ENCODE measurements at regions not wholly inside any gene's neighbourhood (a gene's known extent, or its start where the extent isn't known, plus 50 kb on each side); places are given as distances from the start of the nearest gene placed in this dataset.

- no peak for DNase-seq
Measured at GRCh38 chr11:42054351-42054900, 595.0 kb upstream of the LRRC4C start.

GRCh38 chr11:42055606-42056005 lies 596.2 kb upstream of the LRRC4C start:
- no peak for DNase-seq

GRCh38 chr11:42058794-42059193 lies 599.3 kb upstream of the LRRC4C start:
- DNase-seq = no peak

- no peak for DNase-seq
Measured at GRCh38 chr11:42065199-42065598, 605.7 kb upstream of the LRRC4C start.

- no peak for DNase-seq
Measured at GRCh38 chr11:42066113-42066512, 606.7 kb upstream of the LRRC4C start.

GRCh38 chr11:42074306-42074705 lies 614.9 kb upstream of the LRRC4C start:
- DNase-seq = peak in 1 of 2 donors; percentile 4

- DNase-seq = no peak
Measured at GRCh38 chr11:42075180-42075579, 615.7 kb upstream of the LRRC4C start.

- no peak for DNase-seq
Measured at GRCh38 chr11:42077794-42078193, 618.3 kb upstream of the LRRC4C start.

- peak in 1 of 2 donors; percentile 5 for DNase-seq
Measured at GRCh38 chr11:42085736-42086135, 626.3 kb upstream of the LRRC4C start.

GRCh38 chr11:42093541-42093940 lies 634.1 kb upstream of the LRRC4C start:
- no peak for DNase-seq

GRCh38 chr11:42098075-42098474 lies 638.6 kb upstream of the LRRC4C start:
- no peak for DNase-seq

DNA sequence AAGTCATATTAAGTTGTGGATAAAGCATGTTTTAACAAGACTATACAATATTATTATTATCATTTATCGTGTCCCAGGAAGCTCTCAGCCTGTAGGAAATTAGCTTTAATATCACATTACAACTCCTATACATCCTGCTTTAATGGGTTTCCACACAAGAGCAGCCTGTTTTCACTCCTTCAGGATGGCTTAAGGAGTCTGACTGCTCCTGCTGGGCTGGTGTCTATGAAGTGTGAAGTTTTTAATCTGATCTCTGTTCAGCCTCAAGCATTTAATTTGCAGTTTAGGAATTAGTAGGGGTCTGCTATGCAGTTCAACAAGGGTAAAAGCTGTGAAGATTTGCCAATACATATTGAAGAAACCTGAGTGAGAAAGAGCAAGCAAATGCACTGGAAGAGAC lies 653.4 kb upstream of the LRRC4C start:
- DNase-seq = no peak

GRCh38 chr11:42114927-42115326 lies 655.5 kb upstream of the LRRC4C start:
- DNase-seq = no peak

DNA sequence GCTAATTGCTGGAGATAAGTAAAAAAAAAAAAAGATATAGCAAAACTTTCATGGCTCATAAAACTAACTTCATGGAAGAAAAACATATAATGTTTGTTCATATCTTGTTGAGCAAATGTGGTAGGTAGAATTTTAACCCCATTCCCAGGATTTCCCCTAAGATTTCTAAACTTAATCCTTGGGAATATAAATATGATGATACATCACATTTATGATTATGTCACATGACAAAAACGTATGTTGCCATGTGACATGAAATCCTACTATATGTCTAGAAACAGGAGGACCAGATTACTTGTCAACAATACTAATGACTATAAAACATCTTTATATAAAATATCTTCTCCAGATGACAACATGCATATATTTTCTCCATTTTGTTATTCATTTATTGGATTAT lies 679.0 kb upstream of the LRRC4C start:
- no peak for DNase-seq

GRCh38 chr11:42145311-42145710 lies 685.9 kb upstream of the LRRC4C start:
- DNase-seq = no peak

DNA sequence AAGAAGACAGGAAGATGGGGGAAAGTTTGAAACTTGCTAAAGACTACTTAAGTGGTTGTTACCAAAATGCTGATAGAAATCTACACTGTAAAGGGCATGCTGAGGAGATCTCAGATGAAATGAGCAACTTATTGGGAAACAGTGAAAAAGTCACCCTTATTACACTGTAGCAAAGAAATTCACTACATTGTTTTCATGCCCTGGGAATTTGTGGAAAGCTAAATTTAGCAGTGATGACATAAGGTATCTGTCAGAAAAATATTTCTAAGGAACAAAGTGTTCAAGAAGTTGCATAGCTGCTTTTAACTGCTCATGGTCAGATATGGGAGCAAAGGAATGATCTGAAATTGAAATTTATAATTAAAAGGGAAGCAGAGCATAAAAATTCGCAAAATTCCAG lies 702.4 kb upstream of the LRRC4C start:
- no peak for DNase-seq

- no peak for DNase-seq
Measured at GRCh38 chr11:42169191-42169590, 709.7 kb upstream of the LRRC4C start.

- DNase-seq = no peak
Measured at GRCh38 chr11:42170601-42171000, 711.1 kb upstream of the LRRC4C start.

- DNase-seq = no peak
Measured at GRCh38 chr11:42171046-42171445, 711.6 kb upstream of the LRRC4C start.

- DNase-seq = no peak
Measured at GRCh38 chr11:42172441-42172840, 713.0 kb upstream of the LRRC4C start.

DNA sequence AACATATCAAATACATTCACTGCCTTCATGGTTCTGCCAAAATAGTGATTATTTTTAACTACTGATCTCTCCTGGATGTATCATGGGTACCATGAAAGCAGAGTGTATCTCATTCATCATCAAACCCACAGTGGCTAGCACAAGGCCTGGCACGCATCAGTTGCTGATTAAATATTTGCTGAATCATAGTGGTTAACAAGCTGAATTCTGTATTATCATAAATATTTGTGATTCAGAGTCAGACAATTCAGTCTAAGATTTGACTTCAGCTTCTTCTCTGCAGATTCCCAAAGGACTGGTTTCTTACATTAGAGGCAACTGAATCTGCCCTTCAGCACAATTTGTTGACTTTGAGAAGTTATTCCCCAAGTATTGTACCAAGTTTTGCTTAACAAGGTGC lies 715.8 kb upstream of the LRRC4C start:
- DNase-seq = no peak

- no peak for DNase-seq
Measured at GRCh38 chr11:42179216-42179615, 719.8 kb upstream of the LRRC4C start.

GRCh38 chr11:42195289-42196013 lies 736.0 kb upstream of the LRRC4C start:
- no peak for DNase-seq

DNA sequence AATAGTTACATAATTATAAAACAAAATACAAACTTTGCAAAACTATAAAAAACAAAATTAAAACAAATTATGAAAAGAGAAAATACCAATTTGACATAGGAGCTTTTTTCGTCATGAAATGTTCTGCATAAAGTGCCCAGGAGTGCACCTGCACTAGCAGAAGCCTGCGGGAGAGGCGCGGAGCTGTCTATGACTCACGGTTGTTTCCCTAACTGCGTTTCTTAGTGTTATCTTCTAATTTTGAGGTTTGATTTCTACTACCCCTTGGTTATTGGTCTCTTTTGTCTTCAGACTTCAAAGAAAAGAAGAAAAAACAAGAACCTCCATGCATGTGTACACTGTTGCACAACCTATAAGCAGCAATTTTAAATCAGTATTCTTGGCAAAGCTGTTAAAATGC lies 740.9 kb upstream of the LRRC4C start:
- DNase-seq = no peak

DNA sequence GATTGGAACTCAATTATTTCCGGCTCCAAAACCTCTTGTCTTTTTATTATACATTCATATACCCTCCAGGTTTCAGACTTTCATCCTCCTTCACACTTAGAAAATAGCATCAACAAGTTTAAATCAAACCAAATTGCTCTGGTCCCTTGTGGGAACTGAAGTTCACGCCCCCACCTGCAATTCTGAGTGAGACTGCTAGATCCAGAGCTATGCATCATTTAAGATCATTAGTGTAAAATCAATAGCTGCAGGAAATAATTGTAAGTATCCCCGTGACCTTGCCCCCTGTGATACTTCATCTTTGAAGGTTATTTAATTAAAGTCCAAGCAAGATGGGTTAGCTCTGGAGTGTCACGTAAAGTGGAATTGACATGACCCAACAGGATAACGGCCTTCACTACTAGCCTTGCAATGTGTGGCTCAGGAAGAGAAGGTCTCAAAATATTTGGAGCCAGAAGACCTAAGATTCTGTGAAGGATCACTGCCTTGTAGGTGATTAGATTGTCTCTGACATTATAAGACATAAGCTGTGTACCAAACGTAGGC lies 742.2 kb upstream of the LRRC4C start:
- DNase-seq = no peak
